OCI-LY7 (cell line): ENCODE measurements at regions not wholly inside any gene's neighbourhood (a gene's known extent, or its start where the extent isn't known, plus 50 kb on each side); places are given as distances from the start of the nearest gene placed in this dataset.

Experiments used
- BruUV-seq: library from RNA; stranded (reverse); fragments of 400-500 nt; replicated peaks from 2 replicates; lab custom pipeline; 2021; lab: Mats Ljungman, UMichigan
- CTCF ChIA-PET: fragments of 300-600 bp; sonication (Branson Sonifier 250); formaldehyde crosslinking; loops from one replicate; lab custom pipeline; 2022; ENCODE audit warnings: antibody characterized with exemption; ENCODE audit not compliant: unreplicated experiment; lab: Charles Lee
- POLR2A ChIA-PET: fragments of 300-600 bp; sonication (Branson Sonifier 250); formaldehyde crosslinking; loops from one replicate; lab custom pipeline; 2022; ENCODE audit warnings: antibody characterized with exemption; lab: Charles Lee
- DNase-seq: peaks from one replicate; pipeline ENCODE4 v3.0.0-alpha.2; 2015; ENCODE audit warnings: low spot score
- H2AFZ ChIP-seq: fragments of 200-600 bp; sonication (generic), shearing (Covaris generic); 2 replicates; pipeline ENCODE4 v1.6.1; 2014; ENCODE audit warnings: mild to moderate bottlenecking, antibody characterized with exemption, low read length, moderate library complexity
- H3K27ac ChIP-seq: fragments of 200-600 bp; sonication (generic); 2 replicates; pipeline ENCODE4 v1.5.1; 2014; ENCODE audit warnings: mixed run types, low read depth, mild to moderate bottlenecking, moderate library complexity, low read length, inconsistent platforms; ENCODE audit not compliant: poor library complexity, severe bottlenecking
- H3K36me3 ChIP-seq: fragments of 200-600 bp; sonication (generic); 2 replicates; pipeline ENCODE4 v1.6.1; 2014; ENCODE audit warnings: mild to moderate bottlenecking, antibody characterized with exemption, low read length, moderate library complexity, mixed read lengths; ENCODE audit not compliant: insufficient read depth
- H3K4me1 ChIP-seq: fragments of 200-600 bp; sonication (generic); 2 replicates; pipeline ENCODE4 v1.5.1; 2014; ENCODE audit warnings: mild to moderate bottlenecking, low read length; ENCODE audit not compliant: insufficient read depth, poor library complexity, severe bottlenecking
- H3K4me2 ChIP-seq: fragments of 200-600 bp; sonication (generic); 2 replicates; pipeline ENCODE4 v1.6.1; 2014; ENCODE audit warnings: mild to moderate bottlenecking, low read length
- H3K4me3 ChIP-seq: fragments of 200-600 bp; sonication (generic); 2 replicates; pipeline ENCODE4 v1.5.1; 2014; ENCODE audit warnings: mild to moderate bottlenecking, low read depth, low read length; ENCODE audit not compliant: poor library complexity, severe bottlenecking
- H3K79me2 ChIP-seq: fragments of 200-600 bp; sonication (generic); 2 replicates; pipeline ENCODE4 v1.6.1; 2016; ENCODE audit warnings: low read depth, mild to moderate bottlenecking, low read length, moderate library complexity, mixed read lengths; ENCODE audit not compliant: insufficient read depth
- H3K9me2 ChIP-seq: fragments of 200-600 bp; sonication (generic); 2 replicates; pipeline ENCODE4 v1.6.1; 2016; ENCODE audit warnings: mild to moderate bottlenecking, low read length, mixed read lengths; ENCODE audit not compliant: insufficient read depth
- H3K9me3 ChIP-seq: fragments of 200-600 bp; sonication (generic); 2 replicates; pipeline ENCODE4 v1.6.1; 2014; ENCODE audit warnings: mild to moderate bottlenecking, mixed run types, low read length, mixed read lengths
- H4K20me1 ChIP-seq: fragments of 200-600 bp; sonication (generic); 2 replicates; pipeline ENCODE4 v1.6.1; 2014; ENCODE audit warnings: mild to moderate bottlenecking, antibody characterized with exemption, low read length, moderate library complexity, mixed read lengths; ENCODE audit not compliant: insufficient read depth
- EZH2phosphoT487 ChIP-seq: fragments of 200-600 bp; sonication (generic); IDR thresholded peaks from 2 replicates; pipeline ENCODE4 v1.6.1; 2018; ENCODE audit warnings: low read depth, borderline replicate concordance, mild to moderate bottlenecking, mixed run types, antibody characterized with exemption, low read length, moderate library complexity, mixed read lengths
- intact Hi-C: fragments of 100-400 bp; cut with micrococcal nuclease; formaldehyde crosslinking; loops from one replicate; pipeline ENCODE4 v1.10.0; 2022; ENCODE audit not compliant: unreplicated experiment
- TF ChIP-seq, protein P1 (sequence below): fragments of 200-600 bp; sonication (generic); conservative IDR thresholded peaks from 2 replicates; pipeline ENCODE4 v1.5.1; 2014; ENCODE audit warnings: mild to moderate bottlenecking, antibody characterized with exemption, low read length, moderate library complexity, mixed read lengths

- H3K4me1 ChIP-seq = no peaks in the 10 kb centered on the region
- TF ChIP-seq, protein P1, sequence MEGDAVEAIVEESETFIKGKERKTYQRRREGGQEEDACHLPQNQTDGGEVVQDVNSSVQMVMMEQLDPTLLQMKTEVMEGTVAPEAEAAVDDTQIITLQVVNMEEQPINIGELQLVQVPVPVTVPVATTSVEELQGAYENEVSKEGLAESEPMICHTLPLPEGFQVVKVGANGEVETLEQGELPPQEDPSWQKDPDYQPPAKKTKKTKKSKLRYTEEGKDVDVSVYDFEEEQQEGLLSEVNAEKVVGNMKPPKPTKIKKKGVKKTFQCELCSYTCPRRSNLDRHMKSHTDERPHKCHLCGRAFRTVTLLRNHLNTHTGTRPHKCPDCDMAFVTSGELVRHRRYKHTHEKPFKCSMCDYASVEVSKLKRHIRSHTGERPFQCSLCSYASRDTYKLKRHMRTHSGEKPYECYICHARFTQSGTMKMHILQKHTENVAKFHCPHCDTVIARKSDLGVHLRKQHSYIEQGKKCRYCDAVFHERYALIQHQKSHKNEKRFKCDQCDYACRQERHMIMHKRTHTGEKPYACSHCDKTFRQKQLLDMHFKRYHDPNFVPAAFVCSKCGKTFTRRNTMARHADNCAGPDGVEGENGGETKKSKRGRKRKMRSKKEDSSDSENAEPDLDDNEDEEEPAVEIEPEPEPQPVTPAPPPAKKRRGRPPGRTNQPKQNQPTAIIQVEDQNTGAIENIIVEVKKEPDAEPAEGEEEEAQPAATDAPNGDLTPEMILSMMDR = no peak
- TF ChIP-seq EZH2phosphoT487 = no peak
- no peaks in the 10 kb centered on the region for H3K79me2 ChIP-seq
- no peak overlapping the region for H3K4me2 ChIP-seq
- H4K20me1 ChIP-seq = no peaks in the 10 kb centered on the region
- intact Hi-C loops = no loop called here
- H2AFZ ChIP-seq = no peak overlapping the region
- H3K9me3 ChIP-seq = no peaks in the 10 kb centered on the region
- ChIA-PET POLR2A (interaction anchor here (0.8 kb wide), 1 partner anchor 82 kb away, joined by 3 read pairs; no protein-coding TSS in a partner anchor), CTCF (no interaction called here)
- H3K27ac ChIP-seq = no peak overlapping the region
- no TSS peak for BruUV-seq
- no peaks in the 10 kb centered on the region for H3K9me2 ChIP-seq
- DNase-seq = no peak
- H3K4me3 ChIP-seq = no peak overlapping the region
- H3K36me3 ChIP-seq = no peaks in the 10 kb centered on the region
Observed at GRCh38 chr2:53467467-53468180, 300.0 kb upstream of the CHAC2 start.

- H3K79me2 ChIP-seq = no peaks in the 10 kb centered on the region
- H3K36me3 ChIP-seq = no peaks in the 10 kb centered on the region
- H4K20me1 ChIP-seq = no peaks in the 10 kb centered on the region
- H3K4me2 ChIP-seq = no peak overlapping the region
- no TSS peak for BruUV-seq
- CTCF ChIA-PET = no interaction called here
- H2AFZ ChIP-seq = no peak overlapping the region
- DNase-seq = no peak
- H3K4me1 ChIP-seq = no peaks in the 10 kb centered on the region
- intact Hi-C loops = no loop called here
- no peak for TF ChIP-seq EZH2phosphoT487
- TF ChIP-seq, protein P1 = no peak
- no peaks in the 10 kb centered on the region for H3K9me3 ChIP-seq
- H3K9me2 ChIP-seq = no peaks in the 10 kb centered on the region
- no peak overlapping the region for H3K4me3 ChIP-seq
- no peak overlapping the region for H3K27ac ChIP-seq
- POLR2A ChIA-PET = interaction anchor here (1.1 kb wide), 1 partner anchor 38 kb away, joined by 3 read pairs; no protein-coding TSS in a partner anchor
Observed at GRCh38 chr2:53463806-53464726, 303.5 kb upstream of the CHAC2 start.
